ENCODE measurements at regions not wholly inside any gene's neighbourhood (a gene's known extent, or its start where the extent isn't known, plus 50 kb on each side); places are given as distances from the start of the nearest gene placed in this dataset.
A peak's percentile ranks its signal among the peaks of the same experiment; 100 is the strongest.

- intact Hi-C loops (cut with DNase I; ENCODE audit: low total_unique reads) = no loop called here
Measured at GRCh38 chr20:39874049-39874893, 814.8 kb downstream of the MAFB start.

GRCh38 chr20:39873286-39873685 is 815.8 kb downstream of the MAFB start:
- Histone ChIP-seq H3K36me3 (no peaks in the 10 kb centered on the region), H3K9me3 (no peaks in the 10 kb centered on the region), H3K27ac (no peak overlapping the region), H3K4me1 (peaks cover 0 to 11% (median 4%) of the 10 kb centered on the region in 4 donors), H3K4me3 (no peak overlapping the region), H3K27me3 (peaks cover 0 to 8% (median 0%) of the 10 kb centered on the region in 3 donors)
- intact Hi-C loops (cut with DNase I; ENCODE audit: low total_unique reads) = no loop called here
- 68 to 81% (median 76%) methylated on average over 2 of the region's 2 CpGs for WGBS, 5 donors
- no peak for DNase-seq
- TF ChIP-seq POLR2A (IDR thresholded peaks at IDR 0.05) = no peak
- no peak for TF ChIP-seq CTCF (IDR thresholded peaks at IDR 0.05)
- TF ChIP-seq EP300 (IDR thresholded peaks at IDR 0.05) = no peak

More at GRCh38 chr20:39874049-39874893, 814.8 kb downstream of the MAFB start:
- Histone ChIP-seq H3K27ac (no peak overlapping the region), H3K4me3 (no peak overlapping the region), H3K9me3 (no peaks in the 10 kb centered on the region), H3K27me3 (peaks cover 0 to 8% (median 0%) of the 10 kb centered on the region in 3 donors), H3K36me3 (no peaks in the 10 kb centered on the region), H3K4me1 (peaks cover 0 to 16% (median 4%) of the 10 kb centered on the region in 4 donors)
- peak; percentile 57 to 85 for DNase-seq
- 45 to 54% (median 51%) methylated on average over 8 of the region's 8 CpGs for WGBS, 5 donors
- TF ChIP-seq POLR2AphosphoS5 (IDR thresholded peaks at IDR 0.05) = peak in 1 of 3 donors; percentile 35
- TF ChIP-seq POLR2A (IDR thresholded peaks at IDR 0.05) = no peak
- no peak for TF ChIP-seq EP300 (IDR thresholded peaks at IDR 0.05)
- TF ChIP-seq CTCF (IDR thresholded peaks at IDR 0.05) = peak in 5 of 7 experiments; percentile 36 to 55 (median 45)

GRCh38 chr20:39871013-39871412 is 818.0 kb downstream of the MAFB start:
- H3K36me3 ChIP-seq = no peaks in the 10 kb centered on the region
- TF ChIP-seq CTCF (IDR thresholded peaks at IDR 0.05) (no peak), POLR2A (IDR thresholded peaks at IDR 0.05) (no peak)
- H3K9me3 ChIP-seq = no peaks in the 10 kb centered on the region
- intact Hi-C loops (cut with DNase I; ENCODE audit: low total_unique reads) = no loop called here
- 0 to 26% (median 9%) methylated on average over 1 of the region's 1 CpG for WGBS, 5 donors
- no peaks in the 10 kb centered on the region for H3K4me1 ChIP-seq
- no peaks in the 10 kb centered on the region for H3K27me3 ChIP-seq
- DNase-seq = no peak
- no peak overlapping the region for H3K4me3 ChIP-seq
- H3K27ac ChIP-seq = no peak overlapping the region

GRCh38 chr20:39865446-39865845 is 823.6 kb downstream of the MAFB start:
- H3K36me3 ChIP-seq = no peaks in the 10 kb centered on the region
- no peaks in the 10 kb centered on the region for H3K4me1 ChIP-seq
- no peak for TF ChIP-seq CTCF (IDR thresholded peaks at IDR 0.05)
- TF ChIP-seq POLR2A (IDR thresholded peaks at IDR 0.05) = no peak
- TF ChIP-seq EP300 (IDR thresholded peaks at IDR 0.05) = no peak
- no peak for TF ChIP-seq POLR2AphosphoS5 (IDR thresholded peaks at IDR 0.05)
- intact Hi-C loops (cut with DNase I; ENCODE audit: low total_unique reads) = no loop called here
- H3K9me3 ChIP-seq = no peaks in the 10 kb centered on the region
- H3K4me3 ChIP-seq = no peak overlapping the region
- no peak for DNase-seq
- WGBS, 5 donors = 87 to 98% (median 91%) methylated on average over 2 of the region's 2 CpGs
- no peak overlapping the region for H3K27ac ChIP-seq
- no peaks in the 10 kb centered on the region for H3K27me3 ChIP-seq

Data from stomach (tissue), 8 donors.